SW480 (cell line): ENCODE measurements at regions not wholly inside any gene's neighbourhood (a gene's known extent, or its start where the extent isn't known, plus 50 kb on each side); places are given as distances from the start of the nearest gene placed in this dataset.
A peak's percentile ranks its signal among the peaks of the same experiment; 100 is the strongest.
"Not testable (repeated sequence)": the region's sequence is repeated elsewhere in the genome, so short reads cannot be mapped to it uniquely, and the experiment has no call there.

ENCODE experiments used
- DNase-seq: peaks from one replicate; pipeline ENCODE4 v3.0.0-alpha.2; 2016; ENCODE audit warnings: low spot score

DNA sequence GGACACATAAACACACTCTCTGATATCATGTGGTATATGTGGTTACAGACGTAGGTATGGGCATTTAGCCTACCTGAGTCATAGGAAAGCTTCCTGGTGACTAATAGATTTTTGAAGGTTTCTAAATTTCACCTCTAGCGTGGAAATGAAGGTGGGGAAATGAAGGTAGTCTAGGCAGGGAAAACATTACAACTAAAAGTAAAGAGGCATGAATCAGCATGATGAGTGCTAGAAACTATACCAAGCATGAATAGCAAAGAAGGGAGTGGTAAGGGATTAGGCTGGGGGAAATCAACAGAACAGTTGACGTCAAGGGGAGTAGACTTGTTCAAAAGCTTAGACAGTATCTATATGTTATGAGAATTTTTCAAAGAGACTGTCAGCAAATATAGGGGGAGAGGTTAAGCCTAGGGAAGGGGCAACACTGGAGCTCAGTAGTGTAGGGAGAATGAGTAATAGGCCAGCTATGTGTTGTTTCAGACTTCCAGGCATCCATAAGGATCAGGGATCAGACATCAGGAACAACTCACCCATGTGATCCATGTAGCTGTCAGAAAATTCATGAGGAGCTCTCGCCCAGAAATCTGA lies 279.3 kb upstream of the DIPK2B start:
- peak; percentile 91 for DNase-seq

DNA sequence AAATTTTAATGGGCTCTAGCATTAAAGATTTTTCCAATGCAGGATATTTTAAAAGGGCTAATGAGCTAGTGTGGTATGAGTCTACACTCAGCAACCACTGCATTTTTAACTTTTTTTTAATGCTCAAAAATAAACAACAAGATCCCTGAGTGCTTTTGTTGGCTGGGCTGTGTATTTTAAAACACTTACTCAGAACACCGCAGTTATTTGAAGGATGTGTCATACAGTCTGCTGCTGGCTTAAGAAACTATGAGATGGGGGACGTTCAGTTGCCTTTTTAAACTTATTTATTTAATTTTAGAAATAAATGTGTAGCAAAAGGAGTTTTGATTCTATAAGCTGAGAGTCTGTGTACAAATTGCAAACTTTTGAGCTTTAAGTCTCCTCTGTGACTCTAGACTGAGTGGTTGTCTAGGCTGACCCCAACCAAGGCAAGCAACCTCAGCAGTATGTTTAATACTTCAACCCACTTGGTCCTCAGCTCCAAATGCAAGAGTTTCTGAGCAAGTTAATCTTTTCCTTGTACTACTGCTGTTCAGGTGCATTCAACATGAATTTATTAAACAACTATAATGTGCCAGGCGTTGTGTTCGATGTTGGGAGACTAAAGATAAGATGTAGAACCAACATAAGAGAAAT lies 278.6 kb upstream of the DIPK2B start:
- peak; percentile 53 for DNase-seq

DNA sequence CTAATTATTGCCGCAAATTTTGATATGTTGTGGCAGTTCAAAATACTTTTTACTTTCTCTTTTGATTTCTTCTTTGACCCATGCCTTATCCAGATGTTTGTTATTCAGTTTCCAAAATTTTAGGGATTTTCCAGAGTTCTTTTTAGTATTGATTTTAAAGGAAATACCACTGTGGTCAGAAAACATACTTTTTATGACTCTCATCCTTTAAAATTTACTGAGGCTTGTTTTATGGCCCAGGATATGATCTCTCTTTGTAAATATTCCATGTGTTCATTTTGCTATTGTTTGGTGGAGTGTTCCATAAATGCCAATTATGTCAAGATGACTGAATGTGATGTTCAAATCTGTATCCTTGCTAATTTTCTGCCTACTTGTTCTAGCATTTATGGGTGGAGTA lies 272.3 kb upstream of the DIPK2B start:
- peak; percentile 2 for DNase-seq

DNA sequence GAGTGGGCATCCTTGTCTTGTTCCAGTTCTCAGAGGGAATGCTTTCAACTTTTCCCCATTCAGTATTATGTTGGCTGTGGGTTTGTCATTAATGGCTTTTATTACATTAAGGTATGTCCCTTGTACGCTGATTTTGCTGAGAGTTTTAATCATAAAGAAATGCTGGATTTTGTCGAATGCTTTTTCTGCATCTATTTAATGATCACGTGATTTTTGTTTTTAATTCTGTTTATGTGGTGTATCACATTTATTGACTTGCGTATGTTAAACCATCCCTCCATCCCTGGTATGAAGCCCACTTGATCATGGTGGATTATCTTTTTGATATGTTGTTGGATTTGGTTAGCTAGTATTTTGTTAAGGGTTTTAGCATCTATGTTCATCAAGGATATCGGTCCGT lies 266.9 kb upstream of the DIPK2B start:
- not testable (repeated sequence) for DNase-seq

DNA sequence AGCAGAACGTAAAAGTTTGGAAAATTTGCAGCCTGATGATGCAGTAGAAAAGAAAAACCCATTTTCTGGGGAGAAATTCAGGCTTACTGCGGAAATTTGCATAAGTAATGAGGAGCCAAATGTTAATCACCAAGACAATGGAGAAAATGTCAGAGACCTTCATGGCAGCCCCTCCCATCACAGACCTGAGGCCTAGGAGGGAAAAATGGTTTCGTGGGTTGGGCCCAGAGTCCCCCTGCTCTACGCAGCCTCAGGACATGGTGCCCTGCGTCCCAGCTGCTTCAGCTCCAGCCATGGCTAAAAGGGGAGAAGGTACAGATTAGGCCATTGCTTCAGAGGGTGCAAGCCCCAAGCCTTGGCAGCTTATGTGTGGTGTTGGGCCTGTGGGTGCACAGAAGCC lies 255.1 kb upstream of the DIPK2B start:
- DNase-seq, result not testable (repeated sequence)

DNA sequence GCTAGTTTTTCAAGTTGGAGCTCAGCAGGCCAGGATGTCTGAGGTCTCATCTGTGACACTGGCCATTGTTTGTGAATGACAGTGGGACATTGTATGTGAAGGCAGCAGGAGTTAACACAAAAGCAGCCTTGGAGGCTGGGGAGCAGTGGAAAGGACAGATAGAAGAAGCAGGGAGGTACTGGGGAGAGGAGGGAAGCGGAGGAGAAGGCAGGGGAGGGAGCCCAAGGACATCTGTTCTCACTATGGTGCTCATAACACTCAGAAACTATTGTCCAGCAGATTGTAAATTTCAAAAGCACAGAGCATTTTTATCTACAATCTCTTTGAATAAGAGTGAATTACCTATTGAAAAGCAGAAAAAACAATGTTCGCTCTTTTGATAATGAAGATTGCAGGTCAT lies 253.6 kb upstream of the DIPK2B start:
- no peak for DNase-seq

DNA sequence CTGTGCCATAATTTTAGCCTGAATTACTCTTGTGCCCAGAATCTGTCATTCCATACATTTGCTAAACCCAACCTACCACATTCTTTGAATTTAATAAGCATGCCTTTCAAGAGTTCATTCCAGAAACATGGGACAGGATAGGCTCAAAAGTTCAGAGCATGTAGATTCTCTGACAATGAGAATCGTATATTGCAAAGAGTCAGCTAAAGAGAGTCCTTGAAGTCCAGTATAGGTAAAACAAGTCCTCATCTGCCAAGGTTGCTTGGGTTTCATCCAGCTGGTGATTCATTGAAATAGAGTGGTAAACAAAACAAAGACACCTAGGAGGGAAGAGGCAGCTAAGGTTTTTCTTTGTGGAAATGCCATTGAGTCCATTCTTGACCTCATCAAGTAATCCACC lies 249.3 kb upstream of the DIPK2B start:
- no peak for DNase-seq

DNA sequence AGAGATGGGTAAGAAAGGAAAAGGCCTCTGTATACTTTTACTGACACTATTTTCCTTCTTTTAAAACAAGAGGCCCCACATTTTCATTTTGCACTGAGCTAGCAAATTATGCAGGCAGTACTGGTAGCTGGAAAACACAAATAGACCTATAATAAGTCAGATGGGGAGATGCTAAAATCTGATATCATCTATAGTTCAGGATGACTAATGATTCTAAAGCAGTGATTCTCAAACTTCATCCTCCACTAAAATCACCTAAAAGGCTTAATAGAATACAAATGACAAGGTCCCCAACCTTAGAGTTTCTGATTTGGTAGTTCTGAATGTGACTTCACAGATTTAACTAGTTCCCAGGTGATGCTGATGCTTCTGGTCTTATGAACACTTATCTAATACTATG lies 247.3 kb upstream of the DIPK2B start:
- DNase-seq, result no peak

DNA sequence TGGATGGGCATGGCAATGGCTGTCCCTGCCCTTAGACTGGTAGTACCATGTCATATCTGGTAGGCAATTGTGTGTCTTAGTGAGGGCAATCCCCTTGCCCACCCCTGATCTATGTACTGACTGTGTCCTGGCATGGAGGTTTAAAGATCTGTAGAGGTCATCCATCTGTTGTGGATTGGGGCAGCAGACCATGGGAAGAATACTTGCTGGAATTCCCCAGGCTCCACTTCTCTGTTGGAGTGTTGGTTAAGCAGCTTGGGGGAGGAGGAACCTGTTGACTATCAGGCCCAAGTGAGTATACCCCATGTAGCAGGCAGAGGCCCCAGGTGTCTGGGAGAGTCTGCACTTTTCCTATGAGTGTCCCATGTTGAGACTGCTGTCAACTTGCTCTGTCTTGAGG lies 246.7 kb upstream of the DIPK2B start:
- DNase-seq, result no peak

DNA sequence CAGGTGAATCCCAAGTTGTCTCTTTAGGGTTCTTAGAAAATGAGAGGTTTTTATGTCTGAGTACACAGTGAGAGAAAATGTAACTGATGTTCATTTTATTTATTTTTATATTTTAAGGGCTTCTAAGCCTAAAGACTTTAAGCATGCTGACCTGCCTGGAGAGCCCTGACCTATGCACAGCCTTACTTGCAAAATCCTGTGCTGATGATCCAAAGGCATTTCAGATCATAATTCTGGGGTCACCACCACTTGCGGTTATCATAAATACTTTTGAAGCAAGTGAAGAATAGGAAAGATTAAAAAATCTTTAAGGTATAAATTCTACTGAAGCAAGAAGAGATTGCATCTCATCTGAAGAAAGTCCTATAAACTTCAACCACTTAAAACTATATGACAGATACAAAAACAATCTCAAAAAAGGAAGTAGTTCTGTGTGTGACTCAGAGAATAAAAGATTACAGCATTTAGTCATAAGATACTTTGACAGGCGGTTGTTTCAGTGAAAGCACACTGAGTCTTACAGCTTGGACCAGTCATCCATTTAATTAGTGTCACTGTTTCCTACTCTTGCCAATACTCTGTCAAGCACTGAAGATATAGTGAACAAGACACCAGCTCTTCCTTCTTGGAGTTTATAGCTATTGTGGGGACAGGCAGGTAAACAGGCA lies 245.2 kb upstream of the DIPK2B start:
- peak; percentile 2 for DNase-seq

DNA sequence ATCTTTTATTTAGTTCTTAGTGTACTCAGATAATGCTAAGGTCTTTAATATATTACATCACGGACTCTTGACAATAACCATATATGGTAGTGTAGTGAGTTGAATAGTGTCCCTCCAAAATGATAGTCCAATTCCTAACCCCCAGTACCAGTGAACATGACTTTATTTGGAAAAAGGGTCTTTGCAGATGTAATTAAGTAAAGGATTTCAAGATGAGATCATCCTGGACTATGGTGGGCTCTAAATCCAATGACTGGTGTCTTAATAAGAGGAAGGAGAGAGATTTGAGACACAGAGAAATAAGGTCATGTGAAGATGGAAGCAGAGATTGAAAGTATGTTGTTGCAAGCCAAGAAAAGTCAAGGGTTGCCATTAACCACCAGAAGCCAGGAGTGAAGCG lies 236.5 kb upstream of the DIPK2B start:
- DNase-seq, result no peak

DNA sequence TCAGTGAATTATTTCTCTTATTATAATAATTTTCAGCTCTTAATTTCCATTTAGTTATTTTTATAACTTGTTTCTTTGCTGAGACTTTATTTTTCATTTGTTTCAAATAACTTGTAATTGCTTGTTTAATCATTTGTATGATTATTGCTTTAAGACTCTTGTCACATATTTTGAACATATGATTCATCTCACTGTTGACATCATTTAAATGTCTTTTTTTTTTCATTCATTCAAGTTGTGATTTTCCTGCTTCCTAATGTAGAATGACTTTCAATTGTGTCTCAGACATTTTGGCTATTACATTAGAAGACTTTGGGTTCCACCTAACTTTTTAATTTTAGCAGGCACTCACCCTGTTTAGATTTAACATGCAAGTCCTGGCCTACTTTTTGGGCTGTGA lies 234.8 kb upstream of the DIPK2B start:
- DNase-seq, result no peak

DNA sequence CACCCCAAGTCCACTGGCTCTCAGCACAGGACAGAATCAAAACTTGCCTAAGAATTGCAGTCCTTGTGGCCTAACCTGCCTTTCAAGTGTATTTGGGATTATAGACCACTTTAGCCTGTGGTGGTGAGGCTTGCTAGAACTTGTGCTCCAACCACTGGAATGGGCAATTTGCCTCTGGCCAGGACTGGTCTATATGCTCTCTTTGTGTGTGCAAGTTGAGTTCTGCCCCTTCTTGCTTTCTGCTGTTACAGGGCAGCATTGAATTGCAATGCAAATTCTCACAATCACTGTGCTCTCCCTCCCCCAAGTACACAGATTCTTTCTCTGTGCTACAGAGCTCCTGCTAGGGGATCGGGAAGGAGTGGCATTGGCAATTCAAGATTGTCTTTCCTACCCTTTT lies 233.6 kb upstream of the DIPK2B start:
- DNase-seq, result no peak

DNA sequence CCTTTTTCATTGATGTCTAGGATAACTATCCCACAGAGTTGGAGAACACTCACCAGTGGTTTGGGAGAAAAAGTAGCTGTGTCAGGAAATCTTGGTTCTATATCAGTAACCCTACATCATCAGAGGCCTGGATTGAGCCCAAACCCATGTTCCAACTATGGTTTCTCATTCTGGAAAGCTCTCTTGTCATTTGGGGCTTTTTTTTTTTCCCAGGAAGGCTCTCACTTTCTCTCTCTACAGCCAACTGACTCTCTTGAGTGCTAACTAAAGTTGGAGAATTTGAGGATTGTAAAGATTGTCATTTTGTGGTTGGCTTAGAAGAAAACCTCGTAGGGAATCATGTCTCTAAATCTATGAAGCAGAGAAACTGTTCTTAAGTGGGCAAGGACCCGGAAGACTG lies 228.2 kb upstream of the DIPK2B start:
- no peak for DNase-seq

DNA sequence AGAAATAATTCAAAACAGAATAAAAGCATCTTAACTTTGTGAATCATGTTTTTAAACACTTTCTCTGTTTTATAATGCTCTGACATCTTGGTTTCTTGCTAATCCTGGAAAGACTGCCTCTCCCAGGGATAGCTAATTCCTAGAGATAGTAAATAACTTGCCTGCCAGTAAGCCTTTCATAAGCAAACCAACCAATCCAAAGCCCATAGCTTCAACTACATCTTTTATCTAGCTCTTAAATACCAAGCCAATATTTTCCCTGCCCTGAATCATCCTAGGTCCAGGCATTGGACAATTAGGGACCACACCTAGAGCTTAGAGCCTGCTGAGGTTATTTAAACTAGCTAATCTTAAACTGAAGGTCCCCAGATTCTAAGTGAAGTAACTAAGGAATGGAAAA lies 223.7 kb upstream of the DIPK2B start:
- DNase-seq, result no peak

DNA sequence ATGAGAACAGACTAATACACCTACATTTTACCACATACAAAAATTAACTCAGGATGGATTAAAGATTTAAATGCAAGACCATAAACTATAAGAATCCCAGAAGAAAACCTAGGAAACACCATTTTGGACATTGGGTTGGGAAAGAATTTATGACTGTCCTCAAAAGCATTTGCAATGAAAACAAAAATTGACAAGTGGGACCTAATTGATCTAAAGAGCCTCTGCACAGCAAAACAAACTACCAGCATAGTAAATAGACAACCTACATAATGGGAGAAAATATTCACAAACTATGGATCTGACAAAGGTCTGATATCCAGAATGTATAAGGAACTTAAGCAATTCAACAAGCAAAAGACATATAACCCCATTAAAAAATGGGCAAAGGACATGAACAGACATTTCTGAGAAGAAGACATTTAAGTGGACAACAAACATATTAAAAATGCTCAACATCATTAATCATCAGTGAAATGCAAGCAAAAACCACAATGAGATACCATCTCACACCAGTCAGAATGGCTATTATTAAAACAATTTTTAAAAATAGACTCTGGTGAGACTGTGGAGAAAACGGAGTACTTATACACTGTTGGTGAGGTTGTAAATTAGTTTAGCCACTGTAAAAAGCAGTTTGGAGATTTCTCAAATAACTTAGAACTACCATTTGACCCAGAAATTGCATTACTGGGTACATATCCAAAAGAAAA lies 221.7 kb upstream of the DIPK2B start:
- no peak for DNase-seq

DNA sequence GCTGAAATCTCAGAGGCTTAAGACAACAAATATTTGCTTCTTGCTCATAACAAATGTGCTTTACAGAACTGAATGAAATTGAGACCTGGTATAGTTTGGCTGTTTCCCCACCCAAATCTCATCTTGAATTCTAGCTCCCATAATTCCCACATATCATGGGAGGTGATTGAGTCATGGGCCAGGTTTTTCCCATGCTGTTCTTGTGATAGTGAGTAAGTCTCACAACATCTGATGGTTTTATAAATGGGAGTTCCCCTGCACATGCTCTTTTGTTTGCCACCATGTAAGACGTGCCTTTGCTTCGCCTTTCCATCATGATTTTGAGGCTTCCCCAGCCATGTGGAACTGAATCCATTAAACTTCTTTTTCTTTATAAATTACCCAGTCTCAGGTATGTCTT lies 221.1 kb upstream of the DIPK2B start:
- DNase-seq, result no peak

DNA sequence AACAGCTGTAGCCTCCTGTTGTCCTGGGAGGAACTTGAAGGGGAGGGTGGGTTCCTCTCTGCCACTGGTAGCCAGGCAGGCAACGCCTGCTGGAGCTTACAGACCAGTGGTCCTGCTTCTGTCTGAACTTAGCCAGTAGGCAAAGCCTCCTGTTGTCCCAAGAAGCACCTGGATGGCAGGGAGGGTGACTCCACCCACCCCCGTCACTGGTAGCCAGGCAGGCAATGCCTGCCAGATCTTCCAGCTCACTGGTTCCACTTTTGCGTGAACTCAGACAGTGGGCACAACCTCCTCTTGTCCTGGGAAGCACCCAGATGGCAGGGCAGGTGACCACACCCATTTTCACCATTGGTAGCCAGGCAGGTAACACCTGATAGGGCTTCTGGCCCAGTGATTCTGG lies 203.5 kb upstream of the DIPK2B start:
- no peak for DNase-seq

DNA sequence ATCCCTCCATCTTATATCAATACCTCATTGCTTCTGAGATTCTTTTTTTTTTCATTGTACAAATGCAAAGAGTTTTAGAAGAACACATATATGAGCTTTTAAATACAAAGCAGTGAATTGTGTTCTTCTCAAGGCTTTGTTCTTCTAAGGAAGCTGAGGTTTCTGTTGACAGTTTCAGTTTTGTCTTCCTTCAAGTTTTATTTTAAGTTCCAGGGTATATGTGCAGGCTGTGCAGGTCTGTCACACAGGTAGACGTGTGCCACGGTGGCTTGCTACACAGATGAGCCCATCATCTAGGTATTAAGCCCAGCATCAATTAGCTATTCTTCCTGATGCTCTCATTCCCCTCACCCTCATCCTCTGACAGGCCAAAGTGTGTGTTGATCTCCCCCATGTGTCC lies 201.2 kb upstream of the DIPK2B start:
- DNase-seq, result no peak

DNA sequence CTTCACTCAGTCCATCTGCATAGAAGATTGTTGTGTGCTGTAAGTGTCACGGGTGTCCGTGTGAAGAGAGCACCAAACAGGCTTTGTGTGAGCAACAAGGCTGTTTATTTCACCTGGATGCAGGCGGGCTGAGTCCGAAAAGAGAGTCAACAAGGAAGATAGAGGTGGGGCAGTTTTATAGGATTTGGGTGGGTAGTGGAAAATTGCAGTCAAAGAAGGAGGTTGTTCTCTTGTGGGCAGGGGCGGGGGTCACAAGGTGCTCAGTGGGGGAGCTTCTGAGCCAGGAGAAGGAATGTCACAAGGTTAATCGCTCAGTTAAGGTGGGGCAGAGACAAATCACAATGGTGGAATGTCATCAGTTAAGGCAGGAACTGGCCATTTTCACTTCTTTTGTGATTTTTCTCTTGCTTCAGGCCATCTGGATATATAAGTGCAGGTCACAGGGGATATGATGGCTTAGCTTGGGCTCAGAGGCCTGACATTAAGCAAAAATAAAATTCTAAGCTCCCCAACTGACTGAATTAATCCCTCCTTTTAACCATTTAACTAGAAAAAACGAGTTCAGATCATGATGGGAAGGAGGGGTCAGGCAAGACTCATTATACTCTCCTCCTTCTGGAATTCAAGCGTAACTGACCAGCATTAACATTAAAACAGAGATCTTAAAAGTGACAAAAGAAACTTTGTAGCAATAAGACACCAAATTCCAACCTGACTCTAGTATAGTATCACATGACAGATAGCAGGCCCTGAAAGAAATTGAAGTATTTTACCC lies 200.5 kb upstream of the DIPK2B start:
- not testable (repeated sequence) for DNase-seq

DNA sequence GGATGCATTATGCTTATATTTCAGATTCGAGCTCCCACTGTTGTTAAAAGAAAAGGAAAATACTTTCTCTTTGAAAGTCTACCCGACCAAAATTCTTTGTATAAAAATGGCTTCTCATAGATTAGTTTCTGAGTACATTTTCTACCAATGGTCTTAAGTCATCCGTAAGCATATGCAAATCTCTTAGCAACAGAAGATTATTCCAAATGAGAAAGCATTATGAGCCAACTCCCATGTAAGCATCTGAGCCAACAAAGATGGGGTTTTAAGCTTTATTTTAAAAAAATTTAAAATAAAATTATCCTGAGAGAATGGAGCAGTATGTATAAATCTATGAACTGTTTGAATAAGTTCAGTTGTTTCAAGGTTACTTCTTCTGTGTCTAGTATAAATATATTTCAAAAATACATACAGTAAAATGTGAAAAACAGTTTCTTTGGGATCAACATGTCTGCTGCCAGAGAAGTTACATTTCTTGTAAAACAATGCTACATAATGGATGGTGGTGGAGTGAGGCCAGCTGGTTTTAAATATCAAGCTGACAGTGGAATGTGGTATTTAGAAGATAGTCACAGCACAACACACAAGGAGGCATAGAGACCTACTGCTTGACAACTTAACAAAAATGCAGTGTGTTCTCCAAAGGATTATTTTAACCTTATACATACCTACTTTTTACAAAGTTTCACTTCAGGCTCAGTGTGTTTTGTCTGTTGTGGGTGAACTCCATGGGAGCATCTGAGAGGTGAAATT lies 199.5 kb upstream of the DIPK2B start:
- no peak for DNase-seq

DNA sequence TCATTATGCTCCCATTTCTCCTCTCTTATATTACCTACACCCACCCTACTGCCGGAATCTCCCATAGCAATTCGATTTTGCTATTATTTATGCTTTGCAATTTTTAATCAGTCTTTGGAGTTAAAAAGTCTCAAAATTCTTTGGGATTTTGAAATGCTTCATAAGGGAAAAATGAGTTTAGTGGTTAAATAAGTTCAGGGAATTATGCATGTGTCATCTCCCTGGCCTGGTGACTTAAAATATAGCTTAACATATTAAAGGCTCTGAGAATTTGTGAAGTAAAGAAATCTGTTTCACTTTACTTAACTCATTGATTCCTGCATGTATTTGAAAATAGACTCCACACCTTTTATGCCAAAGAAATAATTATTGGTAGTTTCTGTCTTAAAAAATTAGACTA lies 185.1 kb upstream of the DIPK2B start:
- DNase-seq, result no peak
